Spinal cord (tissue), 9 donors: ENCODE measurements at regions not wholly inside any gene's neighbourhood (a gene's known extent, or its start where the extent isn't known, plus 50 kb on each side); places are given as distances from the start of the nearest gene placed in this dataset.

ENCODE experiments used
- DNase-seq, 6 donors: peaks; one replicate each; pipeline versions ENCODE4 v3.0.0 to v3.0.0-alpha.2; 2013 to 2015; ENCODE audit warnings: low spot score in 6 of 6, low read depth in 4 of 6
- H3K27ac ChIP-seq: one replicate; pipeline ENCODE4 v1.5.1; 2013; ENCODE audit warnings: low read depth, low read length, control low read depth
- H3K27me3 ChIP-seq: one replicate; pipeline ENCODE4 v1.6.1; 2013; ENCODE audit warnings: low read length; ENCODE audit not compliant: control insufficient read depth, insufficient read depth
- H3K36me3 ChIP-seq: one replicate; pipeline ENCODE4 v1.6.1; 2013; ENCODE audit warnings: low read length; ENCODE audit not compliant: control insufficient read depth, insufficient read depth
- H3K4me1 ChIP-seq: one replicate; pipeline ENCODE4 v1.6.1; 2013; ENCODE audit warnings: low read length; ENCODE audit not compliant: control insufficient read depth, insufficient read depth
- H3K4me3 ChIP-seq: one replicate; pipeline ENCODE4 v1.5.1; 2013; ENCODE audit warnings: low read depth, low read length, control low read depth
- H3K9me3 ChIP-seq: one replicate; pipeline ENCODE4 v1.6.1; 2013; ENCODE audit warnings: low read length; ENCODE audit not compliant: control insufficient read depth, insufficient read depth
- WGBS: methylation state at CpG from one replicate; pipeline ENCODE4 v1.1.5; 2013; ENCODE audit warnings: missing lambda C conversion rate; ENCODE audit not compliant: insufficient coverage; 5-methylcytosine and 5-hydroxymethylcytosine counted together
- donor health status: healthy.

DNA sequence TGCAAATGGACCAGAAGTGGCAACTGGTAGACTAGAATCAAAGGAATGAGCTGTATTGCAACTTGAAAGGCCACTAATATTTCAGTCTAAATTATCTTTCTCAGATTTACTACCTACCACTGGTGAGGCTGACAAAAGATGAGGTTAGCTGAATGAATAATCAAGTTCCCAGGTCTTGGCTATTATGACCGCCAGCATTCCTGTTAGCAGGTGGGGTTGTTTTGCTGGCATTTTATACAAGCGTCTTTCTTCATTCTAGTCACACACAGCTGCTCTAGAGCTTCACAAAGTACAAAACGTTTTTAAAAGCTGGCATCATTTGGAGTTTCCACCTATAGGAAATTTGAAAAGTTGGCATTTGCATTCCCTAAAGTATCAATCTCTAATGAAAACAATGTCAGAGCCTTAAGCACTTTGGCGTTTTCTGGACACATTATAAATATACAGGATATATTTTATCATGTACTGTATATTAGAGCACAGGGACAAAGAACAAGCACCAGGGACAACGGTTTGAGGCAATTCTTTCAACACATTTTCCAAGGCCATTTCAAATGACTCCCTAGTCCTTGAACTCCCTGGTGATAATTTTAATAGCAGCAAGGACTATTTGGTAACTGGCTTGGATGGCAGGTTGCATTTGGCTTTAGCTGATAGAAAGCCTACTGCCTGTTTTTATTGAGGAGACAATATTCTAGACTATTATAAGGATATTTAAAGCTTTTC, 410.2 kb upstream of the CHST9 start:
- Histone ChIP-seq H3K27ac (peak overlapping the region; percentile 22), H3K9me3 (no peaks in the 10 kb centered on the region), H3K4me1 (no peaks in the 10 kb centered on the region), H3K36me3 (no peaks in the 10 kb centered on the region), H3K4me3 (no peak overlapping the region), H3K27me3 (no peaks in the 10 kb centered on the region)
- peak in 3 of 6 donors; percentile 9 to 79 (median 59) for DNase-seq
- WGBS: no CpG with 5 or more reads among the region's 5 CpGs

- Histone ChIP-seq H3K9me3 (peaks cover 2% of the 10 kb centered on the region), H3K27me3 (no peaks in the 10 kb centered on the region), H3K4me1 (no peaks in the 10 kb centered on the region), H3K4me3 (no peak overlapping the region), H3K27ac (no peak overlapping the region), H3K36me3 (no peaks in the 10 kb centered on the region)
- WGBS: 57% methylated on average over 5 of the region's 10 CpGs
- no peak for DNase-seq
Measured at GRCh38 chr18:27585602-27586173, 400.6 kb upstream of the CHST9 start.

DNA sequence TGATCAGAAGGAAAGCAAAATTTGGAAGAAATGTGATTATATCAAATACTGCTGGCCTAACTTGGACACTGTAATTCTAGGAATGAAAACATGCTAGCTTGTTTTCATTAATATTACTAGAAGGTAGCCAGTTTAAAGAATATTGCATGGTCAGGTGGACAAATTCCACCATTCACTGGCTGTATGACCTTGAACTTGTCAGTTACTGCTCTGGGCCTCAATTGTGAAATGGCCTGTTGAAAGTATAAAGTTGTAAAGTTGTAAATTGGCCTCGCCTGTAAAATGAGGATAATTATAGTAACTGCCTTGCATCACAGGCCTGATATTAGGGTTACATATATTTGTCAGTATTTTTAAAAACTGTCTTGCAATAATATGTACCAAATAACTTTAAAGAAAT, 398.4 kb upstream of the CHST9 start:
- H3K9me3 ChIP-seq: no peaks in the 10 kb centered on the region
- no peaks in the 10 kb centered on the region for H3K4me1 ChIP-seq
- no CpG with 5 or more reads among the region's 1 CpG for WGBS

DNA sequence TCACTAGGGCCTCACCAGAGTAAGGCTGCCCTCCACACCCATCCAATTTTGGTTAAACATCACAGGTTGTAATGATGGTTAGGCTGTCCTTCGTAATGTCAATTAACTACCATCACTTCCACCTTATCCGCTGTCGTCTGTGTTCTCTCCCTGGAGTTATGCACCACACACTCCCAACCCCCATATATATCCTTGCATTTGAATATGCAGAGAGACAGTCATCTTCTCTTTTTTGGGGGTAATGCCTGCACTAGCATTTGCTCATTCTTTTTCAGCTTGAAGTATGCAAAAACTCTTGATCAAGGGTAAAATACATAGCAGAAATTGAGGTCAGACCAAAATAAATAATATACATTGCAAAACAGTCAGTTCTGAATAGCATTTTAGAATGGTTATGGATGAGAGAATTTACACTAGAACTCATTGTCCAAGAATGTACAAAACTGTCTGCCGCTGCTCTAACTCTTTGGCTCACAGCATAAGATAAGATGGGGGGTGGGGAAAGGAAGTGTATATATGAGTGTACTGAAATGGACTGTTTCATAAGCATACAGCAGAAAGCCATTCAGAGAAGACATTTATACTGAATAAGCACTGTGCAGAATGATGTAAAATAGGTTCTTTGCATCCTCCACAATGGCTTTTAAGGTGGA, 397.8 kb upstream of the CHST9 start:
- H3K4me1 ChIP-seq: no peaks in the 10 kb centered on the region
- no peaks in the 10 kb centered on the region for H3K9me3 ChIP-seq
- H3K27ac ChIP-seq: no peak overlapping the region
- no peaks in the 10 kb centered on the region for H3K27me3 ChIP-seq
- DNase-seq: no peak
- H3K36me3 ChIP-seq: no peaks in the 10 kb centered on the region
- WGBS: 0% methylated on average over 1 of the region's 4 CpGs
- no peak overlapping the region for H3K4me3 ChIP-seq

More for the DNA sequence above, 398.4 kb upstream of the CHST9 start:
- Histone ChIP-seq H3K36me3 (no peaks in the 10 kb centered on the region), H3K27me3 (no peaks in the 10 kb centered on the region), H3K4me3 (no peak overlapping the region), H3K27ac (no peak overlapping the region)
- no peak for DNase-seq

DNA sequence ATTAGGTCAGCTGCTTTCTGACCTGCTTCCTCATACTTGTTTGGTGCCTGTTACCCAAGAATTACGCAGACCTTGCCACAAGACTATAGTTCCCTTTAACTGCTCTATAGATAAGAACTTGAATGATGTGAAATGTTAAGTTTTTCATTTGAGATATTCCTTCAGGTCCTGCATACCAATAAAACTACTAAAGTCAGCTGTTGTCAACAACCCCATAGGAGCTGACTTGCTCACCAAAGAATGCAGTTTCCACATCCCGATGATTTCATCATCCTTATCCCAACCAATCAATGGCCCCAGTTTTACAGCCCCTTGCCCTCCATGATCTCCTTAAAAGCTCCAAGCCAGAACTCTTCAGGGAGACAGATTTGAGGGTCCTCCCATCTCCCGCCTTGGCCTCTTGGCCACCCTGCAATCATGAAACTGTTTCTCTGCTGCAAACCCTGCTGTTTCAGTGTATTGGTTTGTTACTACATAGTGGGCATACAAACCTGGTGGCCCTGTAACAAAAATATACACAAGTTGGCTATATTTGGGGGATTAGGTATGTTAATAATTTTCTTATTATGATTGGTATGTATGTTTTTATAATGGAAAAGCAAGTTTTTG, 396.3 kb upstream of the CHST9 start:
- H3K9me3 ChIP-seq: no peaks in the 10 kb centered on the region
- no peaks in the 10 kb centered on the region for H3K36me3 ChIP-seq
- no peak overlapping the region for H3K27ac ChIP-seq
- WGBS: 90% methylated on average over 2 of the region's 3 CpGs
- H3K4me1 ChIP-seq: no peaks in the 10 kb centered on the region
- H3K27me3 ChIP-seq: no peaks in the 10 kb centered on the region
- H3K4me3 ChIP-seq: no peak overlapping the region
- DNase-seq: no peak

GRCh38 chr18:27579364-27579763, 394.3 kb upstream of the CHST9 start:
- 100% methylated on average over 1 of the region's 2 CpGs for WGBS
- no peak overlapping the region for H3K4me3 ChIP-seq

DNA sequence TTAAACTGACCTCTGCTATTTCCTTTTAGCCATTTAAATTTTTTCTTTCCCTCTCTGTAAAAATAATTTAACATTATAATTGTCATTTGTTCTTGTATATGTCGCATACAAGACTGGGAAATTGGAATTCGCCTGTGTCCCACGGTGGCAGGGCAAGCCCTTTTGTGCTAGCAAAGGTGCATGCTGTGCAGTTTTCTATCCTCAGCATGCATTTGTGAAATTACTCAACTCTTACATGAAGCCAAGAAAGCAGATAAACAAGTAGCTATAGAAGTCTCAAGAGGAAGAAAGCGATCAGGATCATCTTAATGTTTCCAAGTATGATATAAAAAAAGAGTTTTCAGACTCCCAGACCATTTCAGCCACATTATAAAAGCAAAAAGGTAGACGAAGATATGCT, 392.6 kb upstream of the CHST9 start:
- no peak overlapping the region for H3K4me3 ChIP-seq
- no peaks in the 10 kb centered on the region for H3K27me3 ChIP-seq
- WGBS: 63% methylated on average over 3 of the region's 5 CpGs
- peak in 1 of 6 donors; percentile 54 for DNase-seq
- H3K27ac ChIP-seq: no peak overlapping the region
- no peaks in the 10 kb centered on the region for H3K4me1 ChIP-seq
- H3K9me3 ChIP-seq: no peaks in the 10 kb centered on the region
- no peaks in the 10 kb centered on the region for H3K36me3 ChIP-seq

More at GRCh38 chr18:27579364-27579763, 394.3 kb upstream of the CHST9 start:
- Histone ChIP-seq H3K9me3 (no peaks in the 10 kb centered on the region), H3K27ac (no peak overlapping the region), H3K36me3 (no peaks in the 10 kb centered on the region), H3K27me3 (no peaks in the 10 kb centered on the region), H3K4me1 (no peaks in the 10 kb centered on the region)
- DNase-seq: no peak

GRCh38 chr18:27577265-27577664, 392.2 kb upstream of the CHST9 start:
- WGBS: 83% methylated on average over 3 of the region's 3 CpGs
- H3K27ac ChIP-seq: no peak overlapping the region
- no peak for DNase-seq
- H3K4me3 ChIP-seq: no peak overlapping the region
- H3K4me1 ChIP-seq: no peaks in the 10 kb centered on the region
- no peaks in the 10 kb centered on the region for H3K27me3 ChIP-seq
- no peaks in the 10 kb centered on the region for H3K36me3 ChIP-seq
- no peaks in the 10 kb centered on the region for H3K9me3 ChIP-seq

DNA sequence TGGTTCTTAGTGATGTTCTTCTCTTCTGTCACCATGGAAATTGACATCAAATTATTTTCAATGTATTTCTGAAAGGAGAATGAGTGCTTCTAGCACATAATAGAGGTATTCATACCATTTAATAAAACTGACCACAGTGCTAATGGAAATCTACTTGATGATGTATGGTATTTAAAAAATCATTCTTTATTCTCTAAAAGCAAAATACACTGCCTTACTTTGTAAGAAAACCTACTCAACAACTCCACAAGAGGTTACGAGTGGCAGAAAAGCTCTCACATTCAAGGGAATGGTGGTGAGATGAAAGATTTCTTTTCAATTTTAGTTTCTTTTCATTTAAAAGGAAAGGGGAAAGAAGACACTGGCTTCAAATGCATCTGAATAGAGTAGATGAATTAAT, 382.3 kb upstream of the CHST9 start:
- H3K36me3 ChIP-seq: no peaks in the 10 kb centered on the region
- H3K27me3 ChIP-seq: no peaks in the 10 kb centered on the region
- no peaks in the 10 kb centered on the region for H3K9me3 ChIP-seq
- no peaks in the 10 kb centered on the region for H3K4me1 ChIP-seq
- no peak overlapping the region for H3K27ac ChIP-seq
- DNase-seq: no peak
- no CpG with 5 or more reads among the region's 1 CpG for WGBS
- no peak overlapping the region for H3K4me3 ChIP-seq
